Transverse colon (tissue), 4 donors: ENCODE measurements at regions not wholly inside any gene's neighbourhood (a gene's known extent, or its start where the extent isn't known, plus 50 kb on each side); places are given as distances from the start of the nearest gene placed in this dataset.

ENCODE experiments used
- POLR2A ChIP-seq: fragments of 450-650 bp; IDR thresholded peaks from one replicate; pipeline ENCODE4 v1.6.1; 2016; ENCODE audit warnings: antibody characterized with exemption, mild to moderate bottlenecking, moderate library complexity
- POLR2AphosphoS5 ChIP-seq, 3 donors: sonication (generic); formaldehyde crosslinking; IDR thresholded peaks; one replicate each; pipeline ENCODE4 v1.6.1; 2016; ENCODE audit warnings: antibody characterized with exemption in 3 of 3
- TF ChIP-seq, protein P1 (sequence below), 5 experiments: fragments of 200-600 bp in 3 of 5; fragments of 450-650 bp in 2 of 5; sonication (generic) in 3 of 5; IDR thresholded peaks; 1 replicate in 2 of 5; 2 replicates in 3 of 5; pipeline ENCODE4 v1.5.1; 2016 to 2017; ENCODE audit warnings: antibody characterized with exemption in 5 of 5, inconsistent platforms in 3 of 5, mild to moderate bottlenecking in 2 of 5, moderate library complexity in 1 of 5

DNA sequence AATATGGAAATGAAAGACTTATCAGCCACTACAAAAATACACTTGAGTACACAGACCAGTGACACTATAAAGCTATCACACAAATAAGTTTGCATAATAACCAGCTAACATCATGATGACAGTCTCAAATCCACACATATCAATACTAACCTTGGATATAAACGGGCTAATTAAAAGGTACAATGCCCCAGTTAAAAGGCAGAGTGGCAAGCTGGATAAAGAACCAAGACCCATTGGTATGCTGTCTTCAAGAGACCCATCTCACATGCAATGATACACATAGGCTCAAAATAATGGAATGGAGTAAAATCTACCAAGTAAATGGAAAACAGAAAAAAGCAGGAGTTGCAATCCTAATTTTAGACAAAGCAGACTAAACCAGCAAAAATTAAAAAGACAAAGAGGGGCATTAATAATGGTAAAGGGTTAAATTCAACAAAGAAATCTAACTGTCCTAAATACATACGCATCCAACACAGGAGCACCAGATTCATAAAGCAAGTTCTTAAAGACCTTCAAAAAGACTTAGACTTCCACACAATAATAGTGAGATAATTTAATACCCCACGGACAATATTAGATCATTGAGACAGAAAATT is 163.3 kb downstream of the CD24 start:
- TF ChIP-seq, protein P1, sequence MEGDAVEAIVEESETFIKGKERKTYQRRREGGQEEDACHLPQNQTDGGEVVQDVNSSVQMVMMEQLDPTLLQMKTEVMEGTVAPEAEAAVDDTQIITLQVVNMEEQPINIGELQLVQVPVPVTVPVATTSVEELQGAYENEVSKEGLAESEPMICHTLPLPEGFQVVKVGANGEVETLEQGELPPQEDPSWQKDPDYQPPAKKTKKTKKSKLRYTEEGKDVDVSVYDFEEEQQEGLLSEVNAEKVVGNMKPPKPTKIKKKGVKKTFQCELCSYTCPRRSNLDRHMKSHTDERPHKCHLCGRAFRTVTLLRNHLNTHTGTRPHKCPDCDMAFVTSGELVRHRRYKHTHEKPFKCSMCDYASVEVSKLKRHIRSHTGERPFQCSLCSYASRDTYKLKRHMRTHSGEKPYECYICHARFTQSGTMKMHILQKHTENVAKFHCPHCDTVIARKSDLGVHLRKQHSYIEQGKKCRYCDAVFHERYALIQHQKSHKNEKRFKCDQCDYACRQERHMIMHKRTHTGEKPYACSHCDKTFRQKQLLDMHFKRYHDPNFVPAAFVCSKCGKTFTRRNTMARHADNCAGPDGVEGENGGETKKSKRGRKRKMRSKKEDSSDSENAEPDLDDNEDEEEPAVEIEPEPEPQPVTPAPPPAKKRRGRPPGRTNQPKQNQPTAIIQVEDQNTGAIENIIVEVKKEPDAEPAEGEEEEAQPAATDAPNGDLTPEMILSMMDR (IDR thresholded peaks at IDR 0.05), result no peak
- TF ChIP-seq POLR2AphosphoS5 (IDR thresholded peaks at IDR 0.05) (no peak), POLR2A (no peak)
